GM19099 (cell line): ENCODE measurements at regions not wholly inside any gene's neighbourhood (a gene's known extent, or its start where the extent isn't known, plus 50 kb on each side); places are given as distances from the start of the nearest gene placed in this dataset.

Experiments used
- POLR2A ChIP-seq: IDR thresholded peaks from 3 replicates; pipeline ENCODE4 v1.6.1; 2011; ENCODE audit warnings: low read depth; ENCODE audit not compliant: insufficient read length; ENCODE audit errors: extremely low read depth

GRCh38 chr6:3981917-3982316 lies 97.0 kb downstream of the FAM217A start:
- TF ChIP-seq POLR2A = no peak

GRCh38 chr6:3983778-3984177 lies 95.2 kb downstream of the FAM217A start:
- no peak for TF ChIP-seq POLR2A

- no peak for TF ChIP-seq POLR2A
Measured at GRCh38 chr6:3984494-3984893, 94.4 kb downstream of the FAM217A start.

GRCh38 chr6:3986241-3986640 lies 92.7 kb downstream of the FAM217A start:
- no peak for TF ChIP-seq POLR2A

GRCh38 chr6:3987053-3987452 lies 91.9 kb downstream of the FAM217A start:
- no peak for TF ChIP-seq POLR2A

- TF ChIP-seq POLR2A = no peak
Measured at GRCh38 chr6:3987576-3987975, 91.4 kb downstream of the FAM217A start.

- TF ChIP-seq POLR2A = no peak
Measured at GRCh38 chr6:3990692-3991491, 88.0 kb downstream of the FAM217A start.

GRCh38 chr6:3991941-3992340 lies 87.0 kb downstream of the FAM217A start:
- TF ChIP-seq POLR2A = no peak

- no peak for TF ChIP-seq POLR2A
Measured at GRCh38 chr6:3996349-3996748, 82.6 kb downstream of the FAM217A start.

GRCh38 chr6:3997177-3997770 lies 81.7 kb downstream of the FAM217A start:
- TF ChIP-seq POLR2A = no peak

GRCh38 chr6:3999800-4000661 lies 78.9 kb downstream of the FAM217A start:
- TF ChIP-seq POLR2A = no peak

GRCh38 chr6:4004249-4004648 lies 74.7 kb downstream of the FAM217A start:
- no peak for TF ChIP-seq POLR2A

GRCh38 chr6:4008324-4009047 lies 70.5 kb downstream of the FAM217A start:
- no peak for TF ChIP-seq POLR2A

- no peak for TF ChIP-seq POLR2A
Measured at GRCh38 chr6:4009486-4009885, 69.5 kb downstream of the FAM217A start.

GRCh38 chr6:4010048-4010447 lies 68.9 kb downstream of the FAM217A start:
- TF ChIP-seq POLR2A = no peak

GRCh38 chr6:4010689-4011090 lies 68.2 kb downstream of the FAM217A start:
- no peak for TF ChIP-seq POLR2A

- TF ChIP-seq POLR2A = no peak
Measured at GRCh38 chr6:4012826-4013225, 66.1 kb downstream of the FAM217A start.
